GM21723 (cell line): ENCODE measurements at regions not wholly inside any gene's neighbourhood (a gene's known extent, or its start where the extent isn't known, plus 50 kb on each side); places are given as distances from the start of the nearest gene placed in this dataset.
"Not testable (repeated sequence)": the region's sequence is repeated elsewhere in the genome, so short reads cannot be mapped to it uniquely, and the experiment has no call there.

Source experiments
- ATAC-seq: cut with Tn5 transposase; IDR thresholded peaks from one replicate; pipeline ENCODE4 v1.9.1; 2021; ENCODE audit warnings: mild to moderate bottlenecking, moderate library complexity; ENCODE audit not compliant: unreplicated experiment

GRCh38 chr11:110850846-110851245, 138.6 kb upstream of the ARHGAP20 start:
- no peak for ATAC-seq

- not testable (repeated sequence) for ATAC-seq
Measured at GRCh38 chr11:110843053-110843452, 130.8 kb upstream of the ARHGAP20 start.

- no peak for ATAC-seq
Measured at GRCh38 chr11:110838808-110839207, 126.6 kb upstream of the ARHGAP20 start.

- ATAC-seq, result no peak
Measured at GRCh38 chr11:110837603-110838002, 125.4 kb upstream of the ARHGAP20 start.

GRCh38 chr11:110835106-110835505, 122.9 kb upstream of the ARHGAP20 start:
- ATAC-seq, result no peak

GRCh38 chr11:110833033-110833484, 120.8 kb upstream of the ARHGAP20 start:
- no peak for ATAC-seq

- no peak for ATAC-seq
Measured at GRCh38 chr11:110832539-110832938, 120.3 kb upstream of the ARHGAP20 start.

GRCh38 chr11:110832080-110832479, 119.8 kb upstream of the ARHGAP20 start:
- no peak for ATAC-seq

- no peak for ATAC-seq
Measured at GRCh38 chr11:110830747-110831146, 118.5 kb upstream of the ARHGAP20 start.

- ATAC-seq, result no peak
Measured at GRCh38 chr11:110830344-110830743, 118.1 kb upstream of the ARHGAP20 start.

GRCh38 chr11:110829873-110830272, 117.6 kb upstream of the ARHGAP20 start:
- ATAC-seq, result no peak

- no peak for ATAC-seq
Measured at GRCh38 chr11:110828086-110828485, 115.8 kb upstream of the ARHGAP20 start.

- ATAC-seq, result no peak
Measured at GRCh38 chr11:110827276-110827675, 115.0 kb upstream of the ARHGAP20 start.

GRCh38 chr11:110824912-110825620, 112.8 kb upstream of the ARHGAP20 start:
- ATAC-seq, result no peak

- ATAC-seq, result no peak
Measured at GRCh38 chr11:110818032-110818687, 105.9 kb upstream of the ARHGAP20 start.

GRCh38 chr11:110812086-110812733, 100.0 kb upstream of the ARHGAP20 start:
- ATAC-seq, result no peak

- no peak for ATAC-seq
Measured at GRCh38 chr11:110809417-110810199, 97.4 kb upstream of the ARHGAP20 start.

GRCh38 chr11:110808248-110808647, 96.0 kb upstream of the ARHGAP20 start:
- no peak for ATAC-seq

- ATAC-seq, result no peak
Measured at GRCh38 chr11:110807801-110808200, 95.6 kb upstream of the ARHGAP20 start.

- ATAC-seq, result no peak
Measured at GRCh38 chr11:110805756-110806155, 93.5 kb upstream of the ARHGAP20 start.

GRCh38 chr11:110802162-110802561, 89.9 kb upstream of the ARHGAP20 start:
- ATAC-seq, result no peak
